NCI-H187 (cell line): ENCODE measurements at regions not wholly inside any gene's neighbourhood (a gene's known extent, or its start where the extent isn't known, plus 50 kb on each side); places are given as distances from the start of the nearest gene placed in this dataset.
"Not testable (repeated sequence)": the region's sequence is repeated elsewhere in the genome, so short reads cannot be mapped to it uniquely, and the experiment has no call there.

Experiments used
- DNase-seq, 2 experiments: peaks; one replicate each; lab custom pipeline; 2025; lab: John Stamatoyannopoulos, UW

DNA sequence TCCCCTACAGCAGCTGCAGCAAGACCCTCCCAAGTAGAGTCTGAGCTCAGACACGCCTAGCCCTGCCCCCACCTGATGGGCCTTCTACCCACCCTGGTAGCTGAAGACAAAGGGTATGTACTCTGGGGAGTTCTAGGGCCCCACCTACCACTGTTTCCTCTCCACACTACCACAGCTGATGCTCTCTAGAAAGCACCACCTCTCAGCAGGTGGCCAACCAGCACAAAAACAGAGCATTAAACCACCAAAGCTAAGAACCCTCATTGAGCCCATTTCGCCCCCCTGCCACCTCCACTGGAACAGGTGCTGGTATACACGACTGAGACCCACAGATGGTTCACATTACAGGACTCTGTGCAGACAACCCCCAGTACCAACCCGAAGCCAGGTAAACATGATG lies 258.9 kb downstream of the SETD4 start:
- DNase-seq, result peak; percentile 41 to 53

DNA sequence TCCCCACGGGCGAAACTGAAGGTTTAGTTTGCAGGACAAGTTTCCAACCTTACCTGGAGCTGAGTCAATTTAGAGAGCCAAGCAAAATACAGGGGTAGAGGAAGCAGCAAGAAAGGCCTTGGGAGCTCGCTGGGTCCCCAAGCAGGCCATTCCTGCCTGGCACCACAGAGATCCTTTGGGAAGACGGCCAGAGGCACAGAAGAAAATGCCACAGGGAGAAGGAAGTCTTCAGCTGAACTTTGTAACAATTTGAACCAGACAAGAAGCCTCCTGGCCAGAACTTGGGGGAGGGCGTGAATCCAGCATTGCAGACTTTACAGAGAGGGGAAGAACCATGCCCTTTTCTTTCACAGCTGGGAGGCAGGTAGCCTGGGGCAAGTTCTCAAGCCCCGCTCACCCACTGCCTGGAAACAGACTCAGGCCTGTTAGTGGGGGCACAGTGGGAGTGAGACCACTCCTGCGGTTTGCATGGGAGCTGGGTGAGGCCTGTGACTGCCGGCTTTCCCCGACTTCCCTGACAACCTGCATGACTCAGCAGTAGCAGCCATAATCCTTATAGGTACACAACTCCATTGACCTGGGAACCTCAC lies 259.4 kb downstream of the SETD4 start:
- not testable (repeated sequence) for DNase-seq

DNA sequence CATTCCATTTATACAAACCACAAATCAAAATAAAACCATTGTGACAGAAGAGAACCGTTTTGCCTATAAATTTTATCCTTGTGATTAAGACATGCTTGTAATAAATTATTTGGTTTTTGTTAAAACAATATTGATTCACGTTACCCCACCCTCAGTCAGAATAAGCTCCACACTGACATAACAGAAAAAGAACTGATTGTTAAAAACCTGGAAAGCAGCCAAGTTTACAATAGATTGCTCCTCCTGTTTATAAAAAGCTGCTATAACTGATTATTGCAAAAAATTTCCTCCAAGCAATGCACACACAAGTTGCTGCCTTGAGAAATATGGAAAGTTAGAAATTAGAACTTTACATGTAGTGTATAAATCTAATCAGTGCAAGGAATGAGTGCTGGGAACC lies 263.5 kb downstream of the SETD4 start:
- no peak for DNase-seq

DNA sequence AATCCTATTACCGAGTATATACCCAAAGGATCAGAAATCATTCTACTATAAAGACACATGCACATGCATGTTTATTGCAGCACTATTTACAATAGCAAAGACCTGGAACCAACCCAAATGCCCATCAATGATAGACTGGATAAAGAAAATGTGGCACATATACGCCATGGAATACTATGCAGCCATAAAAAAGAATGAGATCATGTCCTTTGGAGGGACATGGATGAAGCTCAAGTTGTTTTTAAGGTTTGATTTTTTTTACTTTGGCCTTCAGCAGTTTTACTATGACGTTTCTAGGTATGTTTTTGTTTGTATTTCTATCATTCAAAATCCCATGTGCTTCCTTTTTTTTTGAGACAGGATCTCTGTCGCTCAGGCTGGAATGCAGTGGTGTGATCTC lies 265.8 kb downstream of the SETD4 start:
- not testable (repeated sequence) for DNase-seq

DNA sequence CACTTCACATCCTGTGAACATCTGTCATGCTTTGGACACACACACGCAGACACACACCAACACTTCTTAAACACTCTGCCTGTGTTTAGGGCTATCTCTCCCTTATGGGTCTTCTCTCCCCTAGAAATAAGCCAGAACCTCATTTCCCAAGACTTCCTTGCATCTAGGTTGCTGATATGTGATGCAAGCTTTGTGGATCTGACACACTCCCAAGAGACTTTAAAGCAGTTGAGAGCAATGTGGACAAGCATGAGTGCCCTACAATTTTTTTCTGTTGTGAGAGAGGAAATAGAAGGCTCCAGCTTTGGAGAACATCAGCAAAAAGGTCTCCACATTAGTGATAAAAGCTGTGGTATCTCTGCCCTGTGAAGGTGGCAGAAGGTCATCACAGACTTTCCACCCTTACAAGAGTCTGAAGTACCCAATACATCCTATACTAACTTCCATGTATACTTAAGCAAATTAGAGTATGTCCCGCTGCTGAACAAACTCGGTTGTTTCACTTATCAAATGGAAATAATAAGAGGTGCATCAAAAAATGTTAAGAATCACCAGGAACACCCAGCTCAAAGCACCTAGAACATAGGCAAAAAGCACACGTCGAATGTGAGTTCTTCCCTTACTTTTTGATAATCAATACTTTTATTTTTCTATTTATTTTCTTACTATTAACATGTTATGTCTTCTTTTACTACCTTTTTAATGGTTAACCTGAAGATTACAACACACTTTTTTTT lies 267.6 kb downstream of the SETD4 start:
- no peak for DNase-seq

DNA sequence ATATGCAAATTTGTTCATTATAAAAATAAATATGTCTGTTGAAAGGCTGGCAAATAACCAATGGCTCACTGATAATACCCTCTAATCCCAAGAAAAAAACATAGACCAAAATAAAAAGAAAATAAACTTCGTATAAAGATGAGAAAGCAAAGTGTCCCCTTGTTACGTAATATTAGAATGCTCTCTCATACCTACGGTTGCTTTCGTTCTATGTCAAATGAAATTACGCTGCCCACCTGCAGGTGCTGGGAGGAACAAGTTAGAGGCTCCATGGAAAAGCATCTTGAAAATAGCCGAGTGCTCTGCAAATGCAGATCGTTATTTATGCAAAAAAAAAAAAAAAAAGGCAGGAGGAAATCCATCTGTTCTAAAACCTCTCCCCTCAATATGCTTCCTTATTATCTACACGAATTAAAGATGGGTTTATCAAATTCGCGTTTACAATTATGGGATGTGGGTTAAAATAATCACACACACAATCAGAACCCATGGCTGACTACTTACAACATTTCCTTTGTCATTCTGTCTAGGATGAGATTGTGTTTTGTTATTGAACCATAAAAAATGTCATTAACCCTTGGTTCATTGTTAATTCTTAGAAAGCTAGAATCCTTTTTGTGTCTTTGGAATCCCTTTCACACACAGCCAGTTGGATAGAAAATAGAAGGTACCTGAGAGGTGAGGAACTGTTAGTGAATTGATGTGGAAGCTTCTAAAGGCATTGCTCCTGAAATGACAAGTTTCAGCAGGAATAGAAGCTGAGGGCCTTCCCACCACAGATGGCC lies 268.6 kb downstream of the SETD4 start:
- no peak for DNase-seq

DNA sequence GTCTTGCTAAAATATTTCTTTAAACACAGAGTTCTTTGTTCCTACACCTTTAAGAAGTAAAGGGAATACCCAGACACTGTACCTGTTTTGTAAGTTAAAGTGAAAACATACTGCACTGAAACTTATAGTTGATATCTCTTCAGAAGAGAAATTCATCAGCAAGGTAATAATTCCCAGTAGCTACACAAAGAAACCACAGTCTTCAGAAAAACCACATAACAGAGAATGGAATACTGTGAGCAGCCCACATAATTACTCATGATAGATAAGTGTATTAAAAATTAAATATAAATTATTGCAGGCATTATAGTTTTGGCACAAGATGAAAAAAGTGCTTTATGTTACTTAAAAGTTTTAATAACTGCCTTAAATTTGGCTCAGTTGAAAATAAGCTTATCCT lies 276.6 kb downstream of the SETD4 start:
- DNase-seq, result no peak

DNA sequence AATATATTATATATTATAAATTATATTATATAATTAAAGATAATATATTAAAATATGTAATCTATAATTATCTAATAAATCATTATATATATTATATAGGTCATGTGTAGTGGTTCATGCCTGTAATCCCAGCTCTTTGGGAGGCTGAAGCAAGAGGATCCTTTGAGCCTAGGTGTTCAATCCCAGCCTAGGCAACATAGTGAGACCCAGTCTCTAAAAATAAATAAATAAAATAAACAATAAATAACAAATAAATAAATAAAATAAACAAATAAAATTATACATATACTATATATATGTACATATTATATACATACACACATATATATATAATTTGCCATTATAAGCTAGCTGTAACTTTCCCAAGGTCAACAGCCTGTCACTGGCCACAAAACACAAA lies 277.7 kb downstream of the SETD4 start:
- no peak for DNase-seq

DNA sequence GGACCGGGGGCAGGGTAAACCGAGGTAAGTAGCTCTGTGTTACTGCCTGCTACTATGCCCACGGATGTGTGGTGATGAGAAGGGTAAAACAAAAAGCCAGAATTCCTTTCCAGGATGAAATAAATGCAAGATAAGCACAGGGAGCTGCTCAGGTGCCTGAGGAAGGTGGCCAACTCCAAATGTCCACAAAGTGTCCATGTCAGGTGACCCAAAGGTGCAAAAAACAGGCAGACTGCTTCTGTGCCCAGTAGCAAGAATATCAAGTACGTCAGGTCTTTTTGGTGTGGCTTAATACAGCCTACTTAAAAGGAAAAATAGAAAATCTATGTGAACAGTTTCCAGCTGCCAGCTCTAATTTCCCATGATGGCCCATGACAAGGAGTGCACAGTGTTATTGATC lies 279.3 kb downstream of the SETD4 start:
- DNase-seq, result no peak

DNA sequence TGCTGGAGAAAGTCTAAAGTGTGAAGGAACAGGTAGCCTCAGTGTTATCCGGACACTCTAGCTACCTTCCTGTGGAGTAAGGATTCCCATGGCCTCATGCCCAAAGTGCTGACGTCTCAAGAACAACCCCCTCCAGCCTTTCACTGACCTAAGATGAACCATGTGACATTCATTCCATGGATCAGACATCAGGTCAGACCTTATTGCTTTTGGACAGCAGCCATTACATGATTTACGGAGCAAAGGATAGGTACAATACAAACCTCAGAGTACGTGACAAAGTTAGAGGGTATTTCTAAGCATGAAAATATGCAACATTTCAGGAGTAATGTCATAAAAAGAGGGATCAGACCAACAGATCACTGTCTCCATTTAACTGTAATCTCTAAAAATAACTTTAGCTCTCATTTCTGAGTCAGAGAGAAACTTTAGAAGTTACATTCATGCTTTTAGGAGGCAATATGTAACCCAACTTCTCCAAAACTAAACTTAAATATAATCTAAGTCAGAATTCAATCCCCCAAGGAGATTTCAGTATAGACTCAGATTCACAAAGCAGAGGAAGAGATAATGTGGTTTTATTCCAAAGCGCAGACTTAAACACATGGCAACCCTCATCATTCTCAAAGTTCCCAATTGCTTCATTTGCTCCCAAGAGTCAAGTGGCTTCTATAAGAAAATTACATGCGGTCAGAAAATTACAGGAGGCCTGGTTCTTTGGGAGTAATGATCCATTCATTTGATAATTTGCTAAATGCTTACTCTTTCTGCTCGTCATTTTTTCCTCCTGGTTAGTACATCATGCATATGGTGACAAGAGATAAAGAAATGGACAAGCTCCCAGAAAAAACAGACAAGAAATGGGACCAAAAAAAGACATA lies 280.4 kb downstream of the SETD4 start:
- no peak for DNase-seq

DNA sequence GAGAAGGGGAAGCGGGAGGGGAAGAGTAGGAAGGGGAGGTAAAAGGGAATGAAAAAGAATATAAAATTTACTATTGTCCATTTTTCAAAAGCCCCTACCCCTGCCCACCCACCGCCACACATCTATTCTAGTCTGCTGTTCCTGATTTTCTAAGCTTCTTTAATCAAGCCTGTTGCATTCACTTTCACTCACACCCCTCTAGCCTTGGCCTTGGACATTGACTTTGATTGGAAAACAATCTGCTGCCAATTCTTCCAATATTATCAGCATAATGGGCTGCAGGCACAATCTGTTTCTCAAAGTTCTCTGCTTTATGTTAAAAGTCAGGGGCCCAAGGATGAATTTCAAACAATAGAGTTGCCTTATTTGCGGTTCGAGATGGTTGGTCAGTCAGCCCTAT lies 281.2 kb downstream of the SETD4 start:
- no peak for DNase-seq

DNA sequence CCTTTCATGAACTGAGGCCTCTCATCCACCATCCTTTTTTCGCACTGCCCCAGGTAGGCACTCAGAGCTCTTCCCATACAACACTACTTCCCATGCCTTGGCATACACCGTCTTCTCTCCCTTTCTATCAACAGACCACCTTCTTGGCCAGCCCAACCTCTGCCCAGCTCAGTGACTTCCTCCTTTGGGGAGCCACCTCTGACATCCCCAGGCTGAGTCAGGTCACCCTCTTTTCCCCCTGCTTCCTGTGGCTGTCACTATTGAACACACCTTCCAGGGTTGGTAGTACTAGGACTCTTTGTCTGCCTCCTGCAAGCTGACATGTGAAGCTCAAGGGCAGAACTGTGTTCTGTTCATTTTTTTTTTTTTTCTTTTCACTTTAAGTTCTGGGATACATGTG lies 283.2 kb downstream of the SETD4 start:
- no peak for DNase-seq

DNA sequence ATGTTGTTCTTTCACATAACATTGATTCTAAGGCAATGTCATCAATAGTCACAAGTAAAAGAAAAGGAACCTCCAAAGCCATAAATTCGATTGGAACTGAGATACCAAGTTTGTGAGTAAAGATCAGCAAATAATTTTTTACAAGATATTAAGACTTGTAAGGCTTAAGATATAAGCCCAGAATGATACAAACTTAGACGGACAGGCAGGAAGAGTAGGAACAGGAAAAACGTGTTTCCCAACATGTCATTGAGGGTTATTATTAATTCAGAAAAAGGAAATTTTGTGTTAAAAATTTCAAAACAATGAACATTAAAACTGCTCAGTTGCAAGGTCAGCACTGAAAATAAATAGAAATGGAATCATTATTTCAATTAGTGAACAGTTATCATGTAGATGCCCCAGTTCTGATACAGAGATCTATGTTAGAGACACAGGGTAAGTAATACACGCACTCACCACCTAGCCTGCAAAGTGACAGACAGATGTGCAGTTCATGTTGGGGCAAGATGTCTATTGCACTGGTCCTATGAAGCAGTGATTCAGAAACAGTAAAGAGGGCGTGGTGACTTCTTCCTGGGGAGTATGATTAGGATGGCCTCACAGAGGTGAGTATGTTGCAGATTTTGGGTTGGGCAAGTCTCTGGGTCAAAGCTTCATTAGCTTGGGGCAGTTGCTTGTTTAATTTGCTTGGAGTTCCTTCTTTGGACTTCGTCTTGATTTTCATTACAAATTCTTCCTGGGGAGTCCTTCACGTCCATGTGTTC lies 284.4 kb downstream of the SETD4 start:
- DNase-seq, result no peak

DNA sequence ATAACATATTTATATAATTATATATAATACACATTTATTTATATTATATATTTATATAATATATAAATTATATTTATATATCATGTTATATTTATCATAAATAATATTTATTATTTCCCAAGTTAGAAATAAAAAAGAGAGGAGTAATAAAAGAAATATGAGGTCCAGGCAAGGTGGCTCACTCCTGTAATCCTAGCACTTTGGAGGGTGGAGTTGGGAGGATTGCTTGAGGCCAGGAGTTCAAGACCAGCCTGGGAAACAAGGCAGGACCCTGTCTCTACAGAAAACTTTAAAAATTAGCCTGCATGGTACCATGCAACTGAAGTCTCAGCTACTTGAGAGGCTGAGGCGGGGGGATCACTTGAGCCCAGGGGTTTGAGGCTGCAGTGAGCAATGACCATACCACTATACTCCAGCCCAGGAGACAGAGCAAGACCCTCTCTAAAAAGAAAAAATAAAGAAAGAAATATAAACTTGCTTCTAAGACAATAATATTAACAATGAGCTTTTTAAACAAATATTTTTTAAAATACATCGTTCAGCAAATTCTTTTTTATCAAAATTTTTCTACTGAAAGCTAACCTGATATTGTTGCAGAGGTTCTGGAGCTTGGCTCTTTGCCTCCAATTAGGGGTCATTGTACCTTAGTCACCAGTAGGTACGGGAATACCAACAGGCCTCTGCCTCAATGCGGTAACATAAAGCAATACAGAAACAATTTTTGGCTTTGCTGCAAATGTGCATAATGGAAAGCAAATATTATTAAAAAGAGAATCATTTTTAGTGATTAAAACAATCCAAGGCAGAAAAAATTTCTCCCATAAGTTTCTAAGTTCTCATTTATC lies 290.0 kb downstream of the SETD4 start:
- DNase-seq, result no peak

DNA sequence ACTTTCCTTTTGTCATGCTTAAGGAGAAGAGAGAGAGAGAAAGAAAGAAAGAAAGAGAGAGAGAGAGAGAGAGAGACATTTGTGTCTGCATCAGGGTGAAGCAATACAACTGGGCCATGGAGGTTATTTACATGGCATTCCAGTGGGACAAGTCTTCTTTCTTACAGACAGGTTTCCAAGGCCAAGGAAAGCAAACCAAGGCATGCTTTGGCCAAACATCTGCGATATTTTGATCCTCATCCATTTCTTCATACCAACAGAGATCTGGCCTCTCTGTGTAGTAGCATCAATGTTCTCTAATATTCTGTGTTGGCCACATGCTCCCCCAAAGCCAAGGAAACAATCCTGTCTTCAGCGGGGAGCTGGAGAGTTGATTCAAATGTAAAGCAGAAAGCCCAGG lies 292.1 kb downstream of the SETD4 start:
- DNase-seq, result no peak

DNA sequence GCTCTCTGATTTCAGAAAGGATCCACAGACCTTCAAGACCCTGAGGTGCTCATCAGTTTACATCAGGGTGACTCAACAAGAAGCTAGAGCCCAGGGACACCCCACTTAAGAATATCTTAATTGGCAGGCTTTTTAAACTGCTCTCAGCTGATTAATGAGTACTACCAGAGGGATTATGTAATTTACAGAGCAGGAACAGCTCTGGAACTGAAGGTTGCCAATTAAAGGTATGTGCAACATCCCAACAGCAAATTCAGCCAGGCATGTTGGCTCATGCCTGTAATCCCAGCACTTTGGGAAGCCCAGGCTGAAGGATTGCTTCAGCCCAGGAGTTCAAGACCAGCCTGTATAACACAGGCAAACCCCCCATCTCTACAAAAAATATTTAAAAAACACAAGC lies 295.7 kb downstream of the SETD4 start:
- DNase-seq, result no peak

DNA sequence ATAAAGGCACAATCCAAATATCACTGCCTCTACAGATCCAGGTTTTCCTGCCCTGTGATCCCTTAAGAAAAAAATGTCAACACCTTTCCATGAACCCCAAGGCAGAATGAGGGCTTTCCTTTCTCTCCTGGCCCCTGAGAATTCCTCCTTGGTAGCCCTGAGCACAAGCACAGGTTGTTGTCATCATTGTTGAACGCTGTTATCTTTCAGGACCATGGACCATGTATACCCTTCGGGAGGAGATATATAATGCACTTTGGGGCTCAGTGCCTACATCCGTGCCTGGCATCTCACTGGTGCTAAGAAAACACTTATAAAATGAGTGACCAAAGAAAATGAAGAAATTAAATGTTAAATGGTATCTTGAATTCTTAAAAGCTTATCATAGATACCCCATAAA lies 296.2 kb downstream of the SETD4 start:
- DNase-seq, result no peak

DNA sequence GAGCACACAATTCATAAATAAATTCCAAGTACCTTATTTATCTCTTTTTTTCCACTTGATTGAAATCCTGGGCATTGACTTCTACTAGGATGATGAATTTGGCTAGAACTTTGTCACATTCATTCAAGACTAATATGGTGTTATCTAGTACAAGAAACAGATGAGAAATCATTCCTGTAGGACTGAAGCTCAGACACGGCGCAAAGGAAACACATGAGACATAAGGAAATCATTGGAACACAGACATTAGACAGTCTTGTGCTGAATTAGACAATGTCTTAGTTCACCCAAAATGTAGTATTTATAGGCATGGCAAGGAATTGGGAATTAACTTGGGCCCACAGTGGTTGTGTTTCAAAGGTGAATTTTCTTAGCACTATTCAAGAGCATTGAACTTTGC lies 305.7 kb downstream of the SETD4 start:
- no peak for DNase-seq

DNA sequence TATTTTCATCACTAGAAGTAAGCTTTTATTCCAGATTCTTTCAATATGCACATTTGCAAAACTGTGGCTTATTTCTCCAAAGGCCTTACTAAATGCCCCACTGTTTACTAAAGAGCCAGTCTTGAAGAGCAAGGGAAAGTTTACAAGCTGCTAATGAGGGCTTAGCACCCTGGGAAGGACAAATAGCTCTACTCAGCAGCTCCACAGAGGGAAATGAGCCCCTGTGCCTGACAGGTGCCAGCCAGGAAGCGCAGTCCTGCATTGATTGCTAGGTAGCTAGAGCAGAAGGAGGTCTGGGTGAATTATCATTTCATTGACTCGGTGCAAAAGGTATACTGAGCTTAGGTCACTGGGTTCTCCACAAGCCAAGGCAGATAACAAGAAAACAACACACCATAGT lies 307.0 kb downstream of the SETD4 start:
- DNase-seq, result no peak

DNA sequence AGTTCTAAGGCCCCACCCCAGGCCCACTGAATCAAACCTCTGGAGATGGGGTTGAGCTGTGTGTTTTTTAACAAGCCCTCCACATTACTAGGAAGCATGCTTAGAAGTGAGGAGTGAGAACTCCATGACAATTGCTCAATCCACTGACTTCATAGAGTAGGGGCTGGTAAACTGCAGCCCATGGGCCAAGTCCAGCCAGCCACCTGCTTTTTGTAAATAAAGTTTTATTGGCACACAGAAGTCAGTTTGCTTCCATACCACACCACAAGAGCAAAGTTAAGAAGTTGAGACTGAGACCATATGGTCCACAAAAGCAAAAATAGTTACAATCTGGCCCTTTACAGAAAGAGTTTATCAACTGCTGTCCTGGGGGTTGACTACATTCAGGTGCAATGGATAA lies 309.2 kb downstream of the SETD4 start:
- DNase-seq, result no peak

DNA sequence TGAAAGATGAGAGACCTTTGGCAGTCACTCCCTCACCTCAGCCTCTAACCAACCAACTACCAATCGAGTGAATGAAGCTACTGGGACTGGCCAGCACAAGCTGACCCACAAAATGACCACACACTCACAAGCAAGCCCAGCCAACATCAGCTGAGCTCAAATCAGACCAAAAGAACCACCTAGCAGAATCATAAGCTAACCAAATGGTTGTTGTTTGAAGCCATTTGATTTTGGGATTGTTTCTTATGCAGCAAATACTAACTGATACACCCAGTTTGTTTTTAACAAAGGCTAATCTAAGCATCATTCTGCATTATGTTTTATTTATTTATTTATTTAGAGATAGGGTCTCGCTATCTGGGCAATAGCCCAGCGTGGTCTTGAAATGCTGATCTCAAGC lies 310.4 kb downstream of the SETD4 start:
- no peak for DNase-seq
